ENCODE measurements at regions not wholly inside any gene's neighbourhood (a gene's known extent, or its start where the extent isn't known, plus 50 kb on each side); places are given as distances from the start of the nearest gene placed in this dataset.

- no peaks in the 10 kb centered on the region for H3K4me1 ChIP-seq (ENCODE audit: insufficient read depth, low read length)
- no peak overlapping the region for H3K4me2 ChIP-seq (ENCODE audit: insufficient read depth, low read length)
- no peak overlapping the region for H2AFZ ChIP-seq (ENCODE audit: low read depth, low read length)
- no peak overlapping the region for H3K27ac ChIP-seq (ENCODE audit: low read length)
- ATAC-seq (ENCODE audit: insufficient read depth, low read depth) (no peak), DNase-seq (no peak)
- no peaks in the 10 kb centered on the region for H3K36me3 ChIP-seq (ENCODE audit: insufficient read depth, low read length)
- no peaks in the 10 kb centered on the region for H4K20me1 ChIP-seq (ENCODE audit: insufficient read depth, low read length)
- H3K79me2 ChIP-seq (ENCODE audit: insufficient read depth, low read length), result no peaks in the 10 kb centered on the region
- H3K27me3 ChIP-seq (ENCODE audit: insufficient read depth, low read length, poor library complexity), result no peaks in the 10 kb centered on the region
- no peaks in the 10 kb centered on the region for H3K9me3 ChIP-seq (ENCODE audit: insufficient read depth, low read length, severe bottlenecking)
- no peak for TF ChIP-seq CTCF (IDR thresholded peaks at IDR 0.05; ENCODE audit: borderline replicate concordance, extremely low read depth, low read length, poor library complexity, severe bottlenecking)
- TF ChIP-seq EZH2 (IDR thresholded peaks at IDR 0.05; ENCODE audit: borderline replicate concordance, low read depth, low read length, severe bottlenecking), result no peak
- no peak overlapping the region for H3K4me3 ChIP-seq (ENCODE audit: low read depth in 1 of 2, low read length in 2 of 2)
- no peak overlapping the region for H3K9ac ChIP-seq (ENCODE audit: low read depth, low read length)
Observed at GRCh38 chr13:72261732-72262131, 394.7 kb upstream of the DACH1 start.

GRCh38 chr13:72259528-72259927, 392.5 kb upstream of the DACH1 start:
- no peaks in the 10 kb centered on the region for H4K20me1 ChIP-seq (ENCODE audit: insufficient read depth, low read length)
- ATAC-seq (ENCODE audit: insufficient read depth, low read depth), result no peak
- no peak for DNase-seq

GRCh38 chr13:72258340-72258981, 391.5 kb upstream of the DACH1 start:
- TF ChIP-seq EZH2 (IDR thresholded peaks at IDR 0.05; ENCODE audit: borderline replicate concordance, low read depth, low read length, severe bottlenecking), result no peak
- no peak for TF ChIP-seq CTCF (IDR thresholded peaks at IDR 0.05; ENCODE audit: borderline replicate concordance, extremely low read depth, low read length, poor library complexity, severe bottlenecking)
- ATAC-seq (ENCODE audit: insufficient read depth, low read depth) (no peak), DNase-seq (no peak)
- no peaks in the 10 kb centered on the region for H3K27me3 ChIP-seq (ENCODE audit: insufficient read depth, low read length, poor library complexity)
- no peaks in the 10 kb centered on the region for H3K4me1 ChIP-seq (ENCODE audit: insufficient read depth, low read length)
- no peaks in the 10 kb centered on the region for H3K9me3 ChIP-seq (ENCODE audit: insufficient read depth, low read length, severe bottlenecking)
- H3K79me2 ChIP-seq (ENCODE audit: insufficient read depth, low read length), result no peaks in the 10 kb centered on the region
- no peak overlapping the region for H3K4me2 ChIP-seq (ENCODE audit: insufficient read depth, low read length)
- no peaks in the 10 kb centered on the region for H3K36me3 ChIP-seq (ENCODE audit: insufficient read depth, low read length)
- no peak overlapping the region for H3K4me3 ChIP-seq (ENCODE audit: low read depth in 1 of 2, low read length in 2 of 2)
- H3K9ac ChIP-seq (ENCODE audit: low read depth, low read length), result no peak overlapping the region
- H3K27ac ChIP-seq (ENCODE audit: low read length), result no peak overlapping the region
- H4K20me1 ChIP-seq (ENCODE audit: insufficient read depth, low read length), result no peaks in the 10 kb centered on the region
- H2AFZ ChIP-seq (ENCODE audit: low read depth, low read length), result no peak overlapping the region

More at GRCh38 chr13:72259528-72259927, 392.5 kb upstream of the DACH1 start:
- TF ChIP-seq CTCF (IDR thresholded peaks at IDR 0.05; ENCODE audit: borderline replicate concordance, extremely low read depth, low read length, poor library complexity, severe bottlenecking) (no peak), EZH2 (IDR thresholded peaks at IDR 0.05; ENCODE audit: borderline replicate concordance, low read depth, low read length, severe bottlenecking) (no peak)
- Histone ChIP-seq H3K27ac (ENCODE audit: low read length) (no peak overlapping the region), H3K27me3 (ENCODE audit: insufficient read depth, low read length, poor library complexity) (no peaks in the 10 kb centered on the region), H3K9me3 (ENCODE audit: insufficient read depth, low read length, severe bottlenecking) (no peaks in the 10 kb centered on the region), H3K4me3 (ENCODE audit: low read depth in 1 of 2, low read length in 2 of 2) (no peak overlapping the region), H3K4me1 (ENCODE audit: insufficient read depth, low read length) (no peaks in the 10 kb centered on the region), H3K4me2 (ENCODE audit: insufficient read depth, low read length) (no peak overlapping the region), H3K36me3 (ENCODE audit: insufficient read depth, low read length) (no peaks in the 10 kb centered on the region), H3K9ac (ENCODE audit: low read depth, low read length) (no peak overlapping the region), H3K79me2 (ENCODE audit: insufficient read depth, low read length) (no peaks in the 10 kb centered on the region), H2AFZ (ENCODE audit: low read depth, low read length) (no peak overlapping the region)

All from DND-41 (cell line).